Astrocyte (in vitro differentiated cells and primary cell): ENCODE measurements at regions not wholly inside any gene's neighbourhood (a gene's known extent, or its start where the extent isn't known, plus 50 kb on each side); places are given as distances from the start of the nearest gene placed in this dataset.

ENCODE experiments used
- CTCF ChIP-seq: IDR thresholded peaks from 2 replicates; pipeline ENCODE4 v1.5.1; 2011; ENCODE audit warnings: low read depth, mild to moderate bottlenecking, inconsistent platforms, low read length, moderate library complexity; ENCODE audit not compliant: insufficient read depth
- EZH2 ChIP-seq: IDR thresholded peaks from 2 replicates; pipeline ENCODE4 v1.6.1; 2012; ENCODE audit warnings: mild to moderate bottlenecking, low read length, inconsistent platforms; ENCODE audit not compliant: insufficient read depth

DNA sequence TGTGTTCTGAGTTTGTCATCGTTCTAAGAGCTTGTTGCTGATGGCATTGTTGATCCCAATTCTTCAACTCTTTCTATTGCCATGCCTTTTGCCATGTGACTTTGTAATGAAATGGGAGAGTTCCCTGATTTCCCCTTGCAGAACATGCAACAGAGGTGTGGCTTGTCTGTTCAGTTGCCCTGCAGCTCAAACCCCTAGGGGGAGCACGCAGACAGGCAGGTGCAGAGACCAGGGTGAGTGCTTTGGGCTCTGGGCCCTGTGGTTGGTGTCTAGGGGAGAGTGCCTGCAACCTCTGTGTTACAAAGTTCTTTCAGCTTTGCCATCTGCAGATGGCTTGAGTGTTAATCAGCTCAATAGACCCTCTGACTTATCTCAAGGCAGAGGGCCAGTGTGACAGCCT lies 332.7 kb downstream of the MID1IP1 start:
- TF ChIP-seq CTCF (no peak), EZH2 (no peak)
